ENCODE measurements at regions not wholly inside any gene's neighbourhood (a gene's known extent, or its start where the extent isn't known, plus 50 kb on each side); places are given as distances from the start of the nearest gene placed in this dataset.

GRCh38 chr16:74232806-74233465, 63.7 kb upstream of the PSMD7 start:
- DNase-seq: no peak

DNA sequence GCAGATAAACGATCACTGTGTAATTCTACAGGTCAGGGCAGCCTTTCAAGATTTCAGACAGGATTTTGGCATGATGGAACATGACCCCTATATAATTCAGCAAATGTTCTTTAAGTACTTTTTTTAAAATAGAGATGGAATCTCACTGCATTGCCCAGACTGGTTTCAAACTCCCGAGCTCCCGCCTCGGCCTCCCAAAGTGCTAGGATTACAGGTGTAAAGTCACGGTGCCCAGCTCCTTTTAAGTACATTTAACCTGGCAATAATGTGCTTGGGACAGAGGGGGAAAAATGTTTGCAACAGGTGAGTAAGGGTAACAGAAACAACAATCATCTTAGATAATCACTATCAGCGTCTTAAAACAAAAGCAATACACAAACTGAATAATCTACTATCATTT, 66.5 kb upstream of the PSMD7 start:
- DNase-seq: no peak

DNA sequence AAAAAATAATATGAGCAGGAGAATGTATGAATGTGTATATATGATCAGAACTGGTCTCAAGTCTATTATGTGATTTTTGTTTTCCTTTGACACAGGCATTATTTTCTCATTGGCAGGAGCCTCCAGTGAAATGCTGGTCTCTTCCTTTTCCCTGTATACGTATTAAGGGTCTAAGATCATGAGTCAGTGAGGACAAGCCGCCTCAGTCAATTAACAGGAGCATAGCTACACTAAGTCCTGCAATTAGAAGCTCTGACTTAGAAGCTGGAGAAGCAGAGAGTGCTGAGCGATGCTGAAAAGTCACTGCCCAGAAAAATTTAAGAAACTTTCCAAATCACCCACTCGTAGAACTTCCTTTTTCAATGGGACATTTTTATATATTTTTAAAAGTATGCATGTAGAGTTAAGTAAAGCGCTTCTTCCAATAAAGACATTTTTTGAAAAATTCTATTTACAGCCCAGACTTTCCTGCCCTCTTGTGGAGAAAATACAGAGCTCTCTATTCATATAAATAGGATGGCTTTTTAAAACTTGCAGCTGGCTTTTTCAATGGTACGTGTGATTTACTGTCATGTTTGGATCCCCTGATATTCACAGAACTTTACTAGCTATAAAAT, 70.2 kb upstream of the PSMD7 start:
- DNase-seq: no peak

- no peak for DNase-seq
Observed at GRCh38 chr16:74224828-74225612, 71.6 kb upstream of the PSMD7 start.

DNA sequence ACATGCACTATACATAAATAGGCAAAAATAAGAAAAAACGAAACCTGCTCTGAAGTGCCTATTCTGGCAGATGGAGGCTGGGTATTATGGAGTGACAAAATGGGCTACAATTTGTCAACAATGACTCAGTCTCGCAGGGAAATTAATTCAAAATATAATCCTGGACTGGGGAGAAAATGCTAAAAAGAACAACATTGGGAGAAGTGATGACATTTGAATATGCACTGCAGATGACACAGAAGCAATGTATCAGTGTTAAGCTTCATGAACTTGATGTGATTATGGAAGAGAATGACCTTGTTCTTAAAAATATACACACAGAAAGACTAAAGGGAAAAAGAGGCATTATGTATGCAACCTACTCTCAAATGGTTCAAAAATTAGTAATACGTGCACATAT, 74.8 kb upstream of the PSMD7 start:
- DNase-seq: no peak

DNA sequence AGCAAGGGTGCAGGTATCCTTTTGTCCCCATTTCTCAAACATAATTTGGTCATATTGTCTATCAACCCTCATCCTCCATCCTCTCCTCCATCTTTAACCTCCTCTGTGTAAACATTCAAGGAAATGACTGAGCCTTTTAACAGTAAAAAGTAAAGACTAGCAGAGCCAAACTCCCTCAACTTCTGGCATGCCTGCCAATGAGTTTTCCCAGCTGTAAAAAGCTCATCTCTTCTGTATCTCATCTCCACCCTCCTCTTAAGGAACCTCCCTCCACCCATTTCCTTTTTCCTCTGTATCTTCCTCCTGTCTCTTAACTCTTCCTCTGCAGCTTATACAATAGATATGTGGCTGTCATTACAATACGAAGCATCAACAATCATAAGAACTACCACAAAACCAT, 76.9 kb upstream of the PSMD7 start:
- DNase-seq: no peak

DNA sequence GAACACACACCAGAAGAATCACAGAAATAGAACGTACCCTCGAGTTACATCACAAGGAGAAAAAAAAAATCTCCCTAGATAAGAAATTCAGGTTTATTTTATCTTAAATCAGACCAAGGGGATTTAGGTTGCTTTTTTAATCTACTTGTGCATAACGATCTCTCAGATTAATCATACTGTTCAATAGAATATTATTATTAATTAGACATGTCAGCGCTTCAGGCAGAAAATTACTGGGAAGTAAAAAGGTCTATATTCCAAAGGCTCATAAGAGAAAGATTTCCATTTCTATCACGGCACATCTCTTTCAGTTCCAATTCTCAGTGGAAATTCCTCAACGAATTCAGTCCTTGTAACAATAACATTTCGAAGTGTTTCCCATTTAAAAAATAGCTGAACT, 77.7 kb upstream of the PSMD7 start:
- DNase-seq: no peak

GRCh38 chr16:74216319-74216718, 80.3 kb upstream of the PSMD7 start:
- no peak for DNase-seq

GRCh38 chr16:74215249-74215648, 81.4 kb upstream of the PSMD7 start:
- no peak for DNase-seq

GRCh38 chr16:74213372-74213771, 83.2 kb upstream of the PSMD7 start:
- DNase-seq: no peak

- DNase-seq: no peak
Observed at GRCh38 chr16:74210245-74210644, 86.4 kb upstream of the PSMD7 start.

DNA sequence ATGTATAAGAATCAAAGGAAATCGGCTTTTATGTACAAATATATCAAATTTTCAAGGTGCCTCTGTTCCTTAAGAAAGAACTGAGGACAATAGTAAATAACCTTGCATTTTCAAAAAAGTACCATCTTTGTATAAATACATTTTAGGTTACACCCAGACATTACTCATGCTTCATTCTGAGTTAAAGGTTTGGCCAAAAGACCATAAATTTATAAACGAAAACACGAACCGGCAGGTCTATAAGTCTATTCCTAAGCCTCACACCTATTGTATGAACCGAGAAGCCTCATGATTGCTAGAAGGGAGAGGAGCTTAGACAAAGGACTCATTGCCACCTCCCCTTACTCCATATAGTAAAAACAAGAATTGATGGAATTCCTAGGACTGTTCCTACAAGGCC, 94.6 kb upstream of the PSMD7 start:
- DNase-seq: no peak

DNA sequence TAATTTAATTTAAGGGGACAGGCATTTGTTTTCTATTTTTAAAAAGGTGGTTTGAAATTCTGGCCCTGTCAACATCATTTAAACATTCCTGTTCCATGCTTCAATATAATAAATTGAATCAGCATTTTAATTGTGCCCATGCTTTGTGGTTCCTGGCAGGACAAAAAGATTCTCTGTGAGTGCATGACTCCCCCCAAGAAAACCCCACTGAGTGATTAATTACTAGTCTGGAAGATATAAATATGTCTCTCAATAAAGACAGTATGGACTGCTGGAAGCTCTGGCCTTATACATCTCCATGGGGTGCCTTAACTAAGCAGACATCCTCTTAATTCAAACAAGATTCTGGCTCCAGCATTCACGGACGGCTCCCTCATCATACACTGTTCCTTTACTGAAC, 95.0 kb upstream of the PSMD7 start:
- DNase-seq: no peak

- DNase-seq: no peak
Observed at GRCh38 chr16:74200921-74201320, 95.7 kb upstream of the PSMD7 start.

DNA sequence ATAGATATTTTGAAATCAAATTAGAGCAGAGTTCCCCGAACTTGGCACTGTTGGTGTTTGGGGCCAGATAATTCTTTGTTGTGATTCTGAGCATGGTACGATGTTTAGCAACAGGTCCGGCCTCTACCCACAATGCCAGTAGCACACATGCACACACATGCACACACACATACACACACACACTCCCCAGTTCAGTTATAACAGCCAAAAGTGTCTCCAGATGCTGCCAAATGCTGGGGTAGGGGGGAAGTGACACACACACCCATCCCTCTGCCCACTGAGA, 96.8 kb upstream of the PSMD7 start:
- DNase-seq: no peak

GRCh38 chr16:74199066-74199841, 97.4 kb upstream of the PSMD7 start:
- DNase-seq: no peak

DNA sequence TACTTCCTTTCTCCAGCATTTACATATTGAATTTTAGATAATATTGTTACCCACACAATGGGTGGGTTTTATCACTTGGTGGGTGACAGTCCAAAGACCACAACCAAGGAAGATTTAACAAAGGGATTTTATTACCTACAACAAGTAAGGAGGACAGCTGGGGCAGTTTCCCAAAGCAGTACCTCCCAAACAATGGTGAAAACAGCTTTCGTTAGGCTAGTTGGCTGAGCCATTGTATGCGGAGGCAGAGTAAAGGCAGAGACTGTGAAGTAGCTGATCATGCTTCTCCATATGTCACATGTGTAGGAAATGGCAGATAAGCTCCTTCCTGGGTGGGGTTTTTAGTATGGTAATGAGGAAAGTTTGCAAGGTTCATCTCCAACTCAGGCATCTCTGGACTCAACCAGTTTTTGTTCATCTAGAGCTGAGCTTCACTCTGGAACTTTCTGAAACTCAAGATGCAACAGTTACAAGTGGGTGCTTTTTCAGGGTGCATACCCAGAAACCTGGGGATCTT, 104.3 kb upstream of the PSMD7 start:
- DNase-seq: no peak

DNA sequence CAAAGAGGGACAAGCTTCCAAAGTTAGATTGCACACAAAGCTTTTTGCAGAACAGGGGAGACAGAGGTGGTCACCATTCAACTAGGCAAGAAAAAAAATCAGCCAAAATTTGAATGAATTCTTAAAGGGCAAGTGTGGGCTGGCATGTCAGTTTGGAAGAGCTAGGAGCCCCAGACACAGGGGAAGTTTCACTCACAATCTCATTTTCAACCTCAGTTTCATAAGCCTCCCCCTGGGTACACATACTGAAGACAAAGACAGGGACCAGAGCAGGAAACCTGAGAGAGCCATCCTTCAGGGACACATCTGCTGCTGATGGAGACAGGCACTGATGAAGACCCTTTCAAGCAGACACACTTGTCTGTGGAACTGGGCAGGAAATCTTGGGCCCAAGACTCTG, 106.3 kb upstream of the PSMD7 start:
- DNase-seq: no peak

DNA sequence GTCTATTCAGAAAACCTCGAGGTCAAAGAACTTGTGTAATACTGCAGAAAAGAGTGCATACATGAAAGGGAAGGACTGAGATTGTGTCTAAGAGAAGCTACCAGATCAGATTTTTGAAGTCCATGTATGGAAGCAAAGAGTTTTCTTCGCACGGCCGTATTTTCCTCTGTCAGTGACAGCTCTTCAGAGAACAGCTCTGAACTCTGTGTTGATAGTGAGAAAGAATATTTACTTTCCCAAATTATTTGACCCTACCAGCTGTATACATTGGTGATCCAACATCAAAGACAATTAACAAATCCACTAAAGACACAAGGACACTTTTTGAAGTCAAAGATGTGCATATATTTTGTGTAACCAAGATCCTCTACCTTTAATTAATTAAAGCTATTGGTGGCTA, 107.8 kb upstream of the PSMD7 start:
- no peak for DNase-seq

DNA sequence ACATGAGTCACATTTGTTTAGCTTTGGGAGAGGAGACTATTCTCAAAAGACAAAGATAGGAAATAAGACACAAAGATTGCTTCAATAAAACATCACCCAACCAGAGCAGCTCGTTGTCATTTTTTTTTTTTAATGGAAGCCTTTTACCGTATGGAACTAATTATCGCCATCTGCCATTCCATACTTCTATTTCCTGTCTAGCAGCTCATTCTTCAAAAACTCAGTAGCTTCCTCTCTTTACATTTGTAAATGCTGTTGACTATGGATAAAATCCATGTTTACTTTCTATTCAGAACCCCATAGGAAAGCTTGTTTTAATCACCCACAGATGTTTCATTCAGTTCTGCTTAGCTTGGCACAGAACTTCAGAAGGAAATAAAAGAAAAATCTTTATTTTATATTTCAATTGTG, 110.0 kb upstream of the PSMD7 start:
- DNase-seq: no peak

GRCh38 chr16:74184839-74185238, 111.8 kb upstream of the PSMD7 start:
- DNase-seq: no peak

- no peak for DNase-seq
Observed at GRCh38 chr16:74183601-74184360, 112.8 kb upstream of the PSMD7 start.
